Kidney epithelial cell (primary cell): ENCODE measurements at regions not wholly inside any gene's neighbourhood (a gene's known extent, or its start where the extent isn't known, plus 50 kb on each side); places are given as distances from the start of the nearest gene placed in this dataset.

Source experiments
- DNase-seq: peaks from one replicate; pipeline ENCODE4 v3.0.0-alpha.2; 2010; ENCODE audit warnings: low read depth
- H3K27me3 ChIP-seq: 2 replicates; pipeline ENCODE4 v1.6.0; 2011; ENCODE audit warnings: low read length; ENCODE audit not compliant: control insufficient read depth, insufficient read depth
- H3K36me3 ChIP-seq: 2 replicates; pipeline ENCODE4 v1.5.1; 2011; ENCODE audit warnings: low read length; ENCODE audit not compliant: control insufficient read depth, insufficient read depth
- H3K4me3 ChIP-seq: 2 replicates; pipeline ENCODE4 v1.5.1; 2011; ENCODE audit warnings: low read depth, mild to moderate bottlenecking, control low read depth, low read length
- CTCF ChIP-seq: IDR thresholded peaks from 2 replicates; pipeline ENCODE4 v1.5.1; 2011; ENCODE audit warnings: mild to moderate bottlenecking, moderate library complexity, low read length, control low read depth, inconsistent platforms; ENCODE audit not compliant: insufficient read depth, poor library complexity, severe bottlenecking

GRCh38 chr12:84270470-84271140 is 642.0 kb downstream of the SLC6A15 start:
- no peak for DNase-seq
- no peak for TF ChIP-seq CTCF
- Histone ChIP-seq H3K27me3 (no peaks in the 10 kb centered on the region), H3K4me3 (no peak overlapping the region), H3K36me3 (no peaks in the 10 kb centered on the region)

GRCh38 chr12:84247931-84248330 is 664.7 kb downstream of the SLC6A15 start:
- H3K36me3 ChIP-seq = no peaks in the 10 kb centered on the region
- no peaks in the 10 kb centered on the region for H3K27me3 ChIP-seq
- no peak overlapping the region for H3K4me3 ChIP-seq
- TF ChIP-seq CTCF = no peak
- DNase-seq = no peak

DNA sequence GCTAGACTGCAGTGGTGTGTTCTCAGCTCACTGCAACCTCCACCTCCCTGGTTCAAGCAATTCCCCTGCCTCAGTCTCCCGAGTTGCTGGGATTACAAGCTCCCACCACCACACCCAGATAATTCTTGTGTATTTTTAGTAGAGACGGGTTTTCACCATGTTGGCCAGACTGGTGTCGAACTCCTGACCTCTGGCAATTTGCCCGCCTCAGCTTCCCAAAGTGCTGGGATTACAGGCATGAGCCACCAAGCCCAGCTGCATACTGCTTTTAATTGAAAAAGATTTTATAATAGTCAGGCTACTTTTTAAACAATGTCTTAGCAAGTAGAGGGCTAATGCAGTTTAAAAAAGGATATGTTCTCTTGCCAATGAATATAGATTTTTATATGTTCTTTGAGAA is 668.9 kb downstream of the SLC6A15 start:
- no peak for DNase-seq
- Histone ChIP-seq H3K27me3 (no peaks in the 10 kb centered on the region), H3K36me3 (no peaks in the 10 kb centered on the region), H3K4me3 (no peak overlapping the region)
- no peak for TF ChIP-seq CTCF

- Histone ChIP-seq H3K4me3 (no peak overlapping the region), H3K27me3 (no peaks in the 10 kb centered on the region), H3K36me3 (no peaks in the 10 kb centered on the region)
- no peak for DNase-seq
- TF ChIP-seq CTCF = no peak
Observed at GRCh38 chr12:84222841-84223240, 689.8 kb downstream of the SLC6A15 start.

DNA sequence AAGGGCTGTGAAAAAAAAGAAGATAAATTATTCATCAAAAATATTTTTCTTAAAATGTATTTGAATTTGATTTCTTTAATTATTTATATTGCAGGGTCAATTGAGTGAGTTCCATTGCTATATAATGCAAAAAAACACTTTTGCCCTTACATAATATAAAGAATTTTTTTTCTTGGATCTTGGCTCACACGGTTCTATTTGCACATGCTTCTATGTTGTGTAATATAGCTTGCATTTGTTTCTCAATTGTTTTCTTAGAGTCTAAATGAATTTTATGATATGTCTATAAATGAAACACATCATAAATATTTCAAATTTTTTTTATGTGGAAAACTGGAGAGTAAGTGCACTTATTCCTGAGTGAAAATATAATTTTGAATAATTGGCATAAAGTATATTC is 694.2 kb downstream of the SLC6A15 start:
- no peaks in the 10 kb centered on the region for H3K36me3 ChIP-seq
- no peak for TF ChIP-seq CTCF
- no peaks in the 10 kb centered on the region for H3K27me3 ChIP-seq
- H3K4me3 ChIP-seq = no peak overlapping the region
- DNase-seq = no peak

- Histone ChIP-seq H3K36me3 (no peaks in the 10 kb centered on the region), H3K4me3 (no peak overlapping the region), H3K27me3 (no peaks in the 10 kb centered on the region)
- DNase-seq = no peak
- no peak for TF ChIP-seq CTCF
Observed at GRCh38 chr12:84201976-84202375, 710.6 kb downstream of the SLC6A15 start.
